ENCODE measurements at regions not wholly inside any gene's neighbourhood (a gene's known extent, or its start where the extent isn't known, plus 50 kb on each side); places are given as distances from the start of the nearest gene placed in this dataset.

DNA sequence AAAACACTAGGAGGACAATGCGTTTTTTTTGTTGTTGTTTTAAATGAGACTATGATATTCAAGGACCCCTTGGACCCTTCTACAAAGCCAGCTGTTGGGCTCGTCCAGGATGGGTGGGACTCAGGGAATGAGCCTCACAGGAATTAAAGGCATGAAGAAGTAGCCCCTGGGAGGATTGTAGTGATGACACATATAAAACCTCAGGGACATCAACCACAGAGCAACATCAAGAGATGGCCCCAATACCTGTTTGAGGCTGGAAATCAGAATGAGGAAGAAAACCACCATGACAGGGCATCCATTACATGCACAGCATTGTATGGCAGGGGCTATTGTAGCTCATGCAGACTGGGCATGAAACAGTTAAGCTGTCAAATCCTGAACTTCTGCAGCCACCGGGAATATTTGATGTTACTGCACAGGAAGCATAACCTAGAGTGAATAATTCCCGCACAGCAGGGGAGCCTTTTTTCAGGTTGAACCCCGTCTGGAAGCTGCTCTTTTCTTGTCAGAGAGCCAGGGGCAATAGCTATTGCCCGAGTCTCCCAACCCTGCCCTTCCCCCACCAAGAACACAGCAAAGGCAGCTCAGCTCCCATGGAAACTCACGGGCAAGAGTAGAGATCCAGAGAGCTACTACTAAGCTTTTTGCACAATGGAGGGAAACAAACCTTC lies 140.2 kb upstream of the FGGY start:
- no peak for DNase-seq

DNA sequence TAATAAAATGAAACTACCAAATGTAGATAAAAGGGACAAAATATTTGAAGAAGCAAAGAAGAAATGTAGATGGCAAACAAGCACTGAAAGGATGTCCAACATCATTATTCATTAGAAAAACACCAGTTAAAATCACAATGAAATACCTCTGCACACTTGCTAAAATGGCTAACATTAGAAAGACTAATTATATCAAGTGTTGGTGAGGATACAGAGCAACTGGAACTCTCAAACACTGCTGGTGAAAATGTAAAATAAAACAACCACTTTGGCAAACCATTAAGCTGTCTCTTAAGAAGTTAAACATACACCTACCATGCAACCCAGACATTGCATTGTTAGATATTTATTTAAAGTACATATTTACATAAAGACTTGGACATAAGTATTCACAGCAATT lies 138.6 kb upstream of the FGGY start:
- DNase-seq: no peak

DNA sequence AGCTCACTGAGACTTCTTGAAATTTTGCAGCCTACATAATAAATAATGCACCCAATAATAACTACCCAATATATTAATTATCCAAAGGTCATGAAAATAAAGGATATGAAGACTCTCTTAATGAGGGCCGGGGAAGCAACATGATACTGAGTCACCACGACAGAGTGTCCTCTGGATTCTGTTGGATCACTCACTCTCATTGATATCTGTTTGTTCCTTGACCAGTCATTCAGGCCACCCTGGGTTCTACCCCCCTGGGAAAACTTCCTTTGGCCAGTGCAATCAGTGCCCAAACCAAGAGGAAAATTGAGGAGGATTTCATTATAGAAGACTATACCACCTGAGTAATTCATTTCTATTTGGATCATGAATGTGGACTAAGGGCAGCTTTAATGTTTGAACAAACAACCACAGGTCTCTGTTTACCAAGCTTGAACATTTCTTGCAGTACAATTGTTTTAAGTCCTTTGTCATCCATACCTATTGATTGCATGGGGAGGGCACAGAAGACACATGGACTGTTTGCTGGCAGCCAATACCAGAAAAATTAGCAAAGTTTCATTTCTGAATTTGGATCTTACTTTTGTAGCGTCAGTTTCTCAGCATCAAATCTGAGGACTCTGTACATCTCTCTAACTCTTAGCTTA lies 137.2 kb upstream of the FGGY start:
- no peak for DNase-seq

DNA sequence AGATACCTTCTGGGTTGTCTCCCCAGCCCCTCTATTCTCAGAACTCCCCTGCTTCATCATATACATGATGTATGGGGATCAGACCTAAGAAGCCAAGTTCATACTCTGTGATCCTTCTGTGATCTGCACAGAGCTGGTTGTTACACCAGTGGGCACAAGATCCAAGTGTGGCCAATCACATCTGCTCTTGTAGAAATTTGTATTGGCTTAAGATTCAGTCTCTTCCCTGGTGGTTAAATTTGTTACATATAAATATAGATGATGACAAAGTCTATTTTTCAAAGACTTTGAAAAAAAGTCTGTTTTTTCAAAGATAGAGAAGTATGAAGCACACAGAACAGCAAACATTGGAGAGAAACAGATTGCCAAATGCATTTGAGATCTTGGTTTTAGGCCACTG lies 135.8 kb upstream of the FGGY start:
- DNase-seq: no peak

DNA sequence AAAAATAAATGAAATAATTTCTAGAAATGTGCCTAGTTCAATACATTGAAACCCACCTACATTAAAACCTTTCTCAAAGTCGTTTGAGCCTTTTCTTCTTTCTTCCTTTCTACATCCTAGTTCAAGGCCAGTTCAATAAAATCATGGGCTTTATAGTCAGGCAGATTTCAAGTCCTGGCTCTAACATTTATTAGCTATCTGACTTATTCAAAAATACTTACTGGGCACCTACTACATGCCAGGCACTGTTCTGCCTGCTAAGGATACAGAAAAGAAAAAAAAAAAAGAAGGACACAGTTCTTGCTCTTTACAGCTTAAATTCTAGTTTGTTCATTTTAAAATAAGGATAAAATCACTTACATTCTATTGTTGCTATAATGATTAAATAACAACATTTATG lies 134.2 kb upstream of the FGGY start:
- no peak for DNase-seq

DNA sequence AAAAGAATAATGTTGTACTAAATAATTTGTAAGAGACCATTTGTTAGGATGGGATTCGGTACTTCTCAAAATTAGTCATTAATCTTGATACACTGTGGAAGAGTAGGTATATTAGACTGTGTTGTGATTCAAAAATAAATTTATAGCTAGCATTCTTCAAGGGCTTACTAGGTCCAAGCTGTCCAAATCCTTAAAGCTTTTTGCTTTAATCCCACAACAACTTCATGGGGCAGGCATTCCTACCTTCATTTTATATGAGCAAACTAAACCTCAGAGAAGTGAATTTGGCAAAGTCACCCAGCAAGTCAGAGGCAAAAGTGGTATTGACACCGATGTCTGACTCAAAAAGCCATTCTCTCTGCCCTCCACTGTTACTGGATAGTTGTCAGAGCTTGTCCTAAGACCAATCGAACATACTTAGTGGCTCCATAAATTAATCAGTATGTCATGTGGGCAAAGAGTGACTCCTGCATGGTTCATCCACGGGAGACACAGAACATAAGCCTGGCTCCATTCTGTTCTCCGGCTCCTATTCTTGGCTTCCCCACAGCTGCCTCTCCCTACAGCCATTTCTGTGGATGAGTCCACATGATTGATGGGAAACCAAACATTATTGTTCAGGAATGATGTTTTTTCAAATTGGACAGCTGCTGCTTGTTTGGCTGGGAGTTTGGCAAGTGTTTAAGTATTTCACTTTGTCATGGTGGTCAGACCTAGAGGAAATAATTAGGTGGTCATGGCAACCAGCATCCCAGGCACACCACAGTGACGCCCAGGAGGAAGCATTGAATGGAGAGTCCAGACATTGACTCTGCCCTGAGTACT lies 133.4 kb upstream of the FGGY start:
- DNase-seq: no peak

DNA sequence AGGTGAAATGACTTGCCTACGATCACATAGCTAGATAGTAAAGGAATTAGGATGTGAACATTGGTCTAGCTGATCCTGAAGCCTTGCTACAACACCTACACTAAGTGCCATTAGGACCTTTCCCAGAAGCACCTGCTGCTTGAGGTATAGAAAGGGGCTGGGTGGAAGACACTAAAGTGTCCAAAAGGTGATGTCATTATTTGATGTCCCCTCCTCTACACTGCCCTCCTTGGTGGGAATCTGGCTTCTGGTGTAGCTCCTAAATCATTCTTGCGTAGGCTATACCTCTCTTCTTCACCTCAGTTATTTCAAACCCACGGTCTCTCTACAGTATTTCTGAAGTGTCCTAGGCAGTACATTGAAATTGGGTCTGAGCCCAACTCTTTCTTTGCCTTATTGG lies 132.5 kb upstream of the FGGY start:
- no peak for DNase-seq

DNA sequence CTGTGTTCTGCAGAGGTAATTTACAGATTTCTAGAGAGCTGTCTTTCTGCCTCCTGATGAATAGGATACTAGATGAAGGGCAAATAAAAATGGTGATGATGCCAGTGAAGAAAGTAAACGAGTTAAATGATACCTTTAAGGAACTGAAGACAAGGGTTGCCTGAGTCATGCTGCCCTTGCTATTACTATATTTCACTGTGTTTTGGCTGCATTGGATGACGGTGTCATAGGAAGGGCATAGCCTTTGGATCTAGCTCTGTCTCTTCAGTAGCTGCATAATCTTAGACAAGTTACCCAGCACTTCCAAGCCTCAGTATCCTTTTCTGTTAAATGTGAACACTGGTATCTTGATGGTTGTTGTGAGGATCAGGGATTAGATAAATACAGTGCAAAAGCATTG lies 131.5 kb upstream of the FGGY start:
- DNase-seq: no peak

DNA sequence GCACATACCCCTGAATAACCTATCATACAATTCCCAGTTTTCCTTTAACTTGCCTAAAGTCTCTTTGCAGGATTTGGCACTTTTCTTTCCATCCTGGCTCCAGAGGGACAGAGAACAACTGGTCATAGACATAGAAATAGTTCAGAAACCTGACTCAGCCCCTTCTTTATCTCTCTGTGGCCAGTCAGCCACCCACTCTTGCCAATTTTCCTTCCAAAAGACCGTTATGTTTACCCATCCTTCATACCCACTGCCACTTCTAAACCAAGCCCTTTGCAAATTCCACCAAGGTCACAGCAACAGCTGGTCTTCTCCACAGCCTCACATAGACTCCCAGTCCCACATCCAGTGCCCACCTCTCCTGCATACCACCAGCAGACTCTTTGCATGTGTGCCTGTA lies 127.2 kb upstream of the FGGY start:
- no peak for DNase-seq

DNA sequence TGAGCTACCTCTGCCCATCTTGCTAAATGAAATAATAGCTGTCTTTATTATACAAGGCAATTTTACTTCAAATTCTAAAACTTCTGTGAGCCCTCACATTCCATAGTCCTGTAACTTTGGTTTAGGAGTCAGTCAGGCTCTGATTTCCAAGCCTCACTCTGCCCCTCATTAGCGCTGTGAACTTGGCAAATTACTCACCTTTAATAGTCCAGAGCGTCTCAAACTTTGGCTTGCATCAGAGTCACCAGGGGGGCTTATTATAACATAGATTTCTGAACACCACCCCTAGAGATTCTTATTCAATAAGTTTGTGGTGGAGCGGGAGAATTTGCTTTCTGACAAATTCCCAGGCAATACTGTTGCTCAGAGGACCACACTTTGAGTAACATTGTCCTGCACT lies 126.2 kb upstream of the FGGY start:
- DNase-seq: no peak

DNA sequence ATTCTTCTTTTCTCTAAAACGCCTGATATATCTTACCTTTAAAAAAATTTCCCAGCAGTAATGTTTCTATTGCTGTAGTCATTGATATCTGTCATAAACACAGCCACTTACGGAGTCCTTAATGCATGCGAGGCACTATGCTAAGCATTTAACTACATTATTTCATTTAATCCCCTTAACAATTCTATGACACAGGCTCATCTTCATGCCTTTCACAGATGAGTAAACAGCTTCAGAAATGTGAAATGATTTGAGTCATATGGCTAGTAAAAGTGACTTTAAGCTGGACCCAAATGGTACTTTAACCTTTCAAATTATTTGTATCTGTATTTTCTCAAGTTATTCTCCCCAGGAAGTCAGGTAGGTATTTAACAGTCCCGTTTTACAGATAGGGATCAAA lies 125.1 kb upstream of the FGGY start:
- DNase-seq: no peak

DNA sequence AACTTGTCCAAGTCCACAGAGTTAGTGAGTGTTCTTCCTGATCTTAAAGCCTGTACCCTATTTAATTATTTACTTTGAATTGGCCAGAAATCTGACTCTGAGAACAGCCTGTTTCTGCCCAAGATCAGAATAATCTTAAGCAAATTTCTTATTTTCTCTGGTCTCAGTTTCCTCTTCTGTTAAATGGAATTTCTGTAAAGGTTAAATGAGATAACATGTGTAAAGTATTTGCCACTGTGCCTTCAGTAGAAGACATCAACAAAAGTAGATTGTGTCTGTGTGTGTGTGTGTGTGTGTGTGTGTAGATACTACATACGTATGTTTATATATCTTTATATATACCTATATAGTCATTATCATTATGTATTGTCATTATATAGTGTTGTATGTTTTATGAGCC lies 124.2 kb upstream of the FGGY start:
- DNase-seq: no peak

DNA sequence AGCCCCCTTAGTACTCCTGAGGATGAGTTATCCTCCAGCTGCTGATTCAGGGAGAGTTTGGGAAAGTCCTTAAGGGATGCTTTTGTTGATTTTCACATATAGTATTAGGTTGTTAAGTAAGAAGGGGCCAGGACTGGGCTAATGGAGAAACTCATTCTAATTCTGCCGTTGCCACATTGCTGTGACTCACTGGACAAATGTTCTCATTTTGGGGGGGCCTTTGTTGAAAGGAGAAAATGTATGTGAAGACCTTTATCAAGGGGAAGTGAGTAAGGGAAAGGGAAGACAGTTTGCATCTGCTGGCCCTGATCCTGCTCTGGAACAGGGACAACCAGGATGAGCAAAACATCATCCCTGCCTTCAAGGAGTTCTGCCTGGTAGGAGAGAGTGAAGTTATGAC lies 123.2 kb upstream of the FGGY start:
- DNase-seq: no peak

DNA sequence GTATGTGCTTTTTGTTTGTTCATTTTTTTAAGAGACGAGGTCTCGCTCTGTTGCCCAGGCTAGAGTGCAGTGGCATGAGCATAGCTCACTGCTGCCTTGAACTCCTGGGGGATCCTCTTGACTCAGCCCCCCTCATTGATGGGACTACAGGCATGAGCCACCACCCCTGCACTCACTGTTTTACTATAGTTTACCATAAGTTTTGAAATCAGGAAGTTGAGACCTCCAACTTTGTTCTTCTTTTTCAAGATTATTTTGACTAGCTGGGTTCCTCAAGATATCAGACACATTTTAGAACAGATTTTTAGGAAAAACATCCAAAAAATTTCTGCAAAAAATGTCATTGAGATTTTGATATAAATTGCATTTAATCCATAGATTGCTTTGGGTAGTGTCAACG lies 120.4 kb upstream of the FGGY start:
- DNase-seq: no peak

DNA sequence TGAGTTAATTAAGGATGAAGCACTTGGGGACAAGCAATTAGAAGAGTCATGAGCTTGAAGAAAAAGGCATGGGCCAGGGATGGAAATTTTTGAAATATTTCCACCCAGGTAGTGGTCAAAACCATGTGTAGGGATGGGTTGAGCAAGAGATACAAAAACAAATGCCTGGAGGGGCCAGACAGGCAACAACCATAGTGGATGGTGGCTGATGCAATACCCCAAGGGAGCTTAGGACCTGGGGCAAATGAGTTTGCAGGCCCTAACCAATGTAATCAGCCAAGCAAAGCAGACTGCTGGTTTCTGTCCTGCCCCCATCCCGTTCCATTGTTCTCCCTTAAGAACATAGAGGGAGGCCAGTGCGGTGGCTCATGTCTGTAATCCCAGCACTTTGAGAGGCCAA lies 119.1 kb upstream of the FGGY start:
- no peak for DNase-seq

DNA sequence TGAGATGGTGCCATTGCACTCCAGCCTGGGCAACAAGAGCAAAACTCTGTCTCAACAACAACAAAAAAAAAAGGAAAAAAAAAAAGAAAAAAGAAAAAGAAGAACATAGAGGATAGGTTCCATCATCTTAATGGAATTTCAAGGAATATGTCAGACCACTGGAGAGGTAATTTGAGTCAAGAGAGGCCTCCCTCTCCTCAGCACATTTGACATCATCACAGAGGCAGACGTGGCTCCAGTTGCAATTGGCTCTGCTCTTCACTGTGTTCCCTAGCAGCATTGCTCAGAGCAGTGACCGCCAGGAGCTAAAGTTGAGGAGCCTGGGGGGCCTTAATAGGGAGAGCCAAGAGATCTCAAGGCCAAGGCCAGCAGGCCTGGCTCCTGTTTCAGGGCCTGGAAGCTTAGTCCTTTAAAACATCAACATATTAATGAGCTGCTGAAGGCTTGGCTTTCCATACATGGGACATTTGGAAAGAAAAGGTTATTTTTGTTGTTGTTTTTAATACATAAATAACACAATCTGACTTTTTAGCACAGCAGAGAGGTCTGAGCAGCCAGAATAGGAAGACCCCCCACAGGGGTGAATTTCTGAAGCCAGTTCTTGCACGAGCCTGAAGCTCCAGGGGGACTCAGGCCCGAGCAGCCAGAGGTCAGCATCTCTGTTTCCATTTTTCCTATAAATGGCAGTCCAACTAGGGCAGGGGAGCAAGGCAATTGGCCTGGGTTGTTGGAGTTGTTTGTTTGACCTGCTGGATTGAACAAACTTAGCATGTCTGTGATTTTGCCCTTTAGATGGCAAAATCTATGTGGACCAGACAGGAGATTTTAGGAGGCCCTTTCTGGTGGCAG lies 118.3 kb upstream of the FGGY start:
- DNase-seq: no peak

DNA sequence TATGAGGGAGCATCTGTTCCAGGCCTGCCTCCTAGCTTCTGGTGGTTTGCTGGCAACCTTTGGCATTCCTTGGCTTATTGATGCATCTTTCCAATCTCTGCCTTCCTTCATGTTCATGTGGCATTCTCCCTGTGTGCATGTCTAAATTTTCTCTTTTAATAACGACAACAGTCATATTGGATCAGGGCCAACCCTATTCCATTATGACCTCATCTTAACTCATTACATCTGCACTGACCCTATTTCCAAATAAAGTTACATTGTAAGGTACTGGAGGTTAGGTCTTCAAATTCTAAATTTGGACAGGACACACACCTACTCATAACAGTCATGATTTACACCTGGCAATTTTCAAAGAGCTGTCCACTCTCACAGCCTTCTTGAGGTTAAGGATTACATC lies 117.2 kb upstream of the FGGY start:
- no peak for DNase-seq

DNA sequence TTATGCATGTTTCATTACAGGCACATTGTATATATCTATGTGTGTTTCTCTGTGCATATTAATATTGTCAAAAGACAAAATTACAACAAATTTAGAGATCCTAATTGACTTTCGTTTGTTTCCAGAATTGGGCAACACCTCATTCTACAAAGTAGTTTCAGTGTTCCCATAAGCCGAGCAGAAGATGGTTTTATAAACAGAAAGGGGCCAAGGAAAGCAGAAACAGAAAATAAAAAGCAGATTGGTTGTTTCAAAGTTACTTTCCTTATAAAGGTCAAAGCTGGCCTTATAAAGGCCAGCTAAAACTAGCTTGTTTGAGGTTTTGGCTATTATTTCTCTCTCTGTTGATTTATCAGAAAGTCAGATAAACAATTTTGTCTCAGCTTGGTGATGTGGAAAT lies 116.2 kb upstream of the FGGY start:
- no peak for DNase-seq

DNA sequence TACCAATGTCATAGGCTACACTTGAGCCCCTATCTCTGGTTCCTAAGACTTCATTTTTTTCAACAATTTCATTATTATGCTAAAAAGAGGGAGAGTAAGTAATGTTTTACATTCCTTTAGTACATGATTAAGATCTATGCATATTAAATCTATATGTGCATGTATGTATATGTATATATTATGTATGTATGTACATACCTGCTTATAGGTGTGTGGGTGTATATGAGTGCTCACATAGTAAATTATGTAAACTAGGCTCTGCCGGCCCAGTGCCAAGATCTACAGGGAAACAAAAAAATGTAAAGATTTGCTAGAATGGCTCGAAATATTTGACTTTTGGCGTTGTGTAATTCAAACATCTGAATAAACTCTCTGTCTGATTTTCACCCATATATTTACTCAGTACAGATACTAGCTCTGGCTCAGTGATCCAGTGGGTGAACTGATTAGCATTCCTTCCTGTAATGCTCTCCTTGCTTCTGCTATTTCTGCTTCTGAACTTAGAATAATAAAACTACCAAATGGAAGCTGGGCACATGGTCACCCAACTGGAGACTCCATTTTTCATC lies 113.1 kb upstream of the FGGY start:
- no peak for DNase-seq

DNA sequence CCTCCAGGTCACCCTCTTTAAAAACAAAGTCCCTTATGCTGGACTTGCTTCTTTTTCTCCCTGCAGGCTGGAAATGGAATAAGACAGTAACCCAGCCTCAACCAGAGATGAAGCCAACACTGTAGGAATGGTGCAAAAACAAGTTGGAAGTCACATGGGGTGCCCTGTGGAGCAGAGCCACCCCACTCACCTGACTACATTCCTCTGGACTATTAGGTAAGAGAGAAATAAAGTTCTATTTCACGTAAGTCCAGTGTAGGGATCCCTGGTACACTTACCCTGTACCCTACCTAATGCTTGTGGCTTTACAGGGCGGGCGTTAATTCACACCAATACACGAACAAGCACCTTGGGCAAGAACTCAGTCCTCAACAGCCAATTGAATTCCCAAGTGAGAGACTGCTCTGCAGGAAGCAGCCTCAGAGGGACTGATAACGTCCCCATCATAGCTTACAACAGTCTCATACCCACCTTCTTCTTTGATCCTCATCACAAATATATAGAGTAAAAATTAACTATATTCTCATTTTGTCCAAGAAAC lies 112.5 kb upstream of the FGGY start:
- DNase-seq: no peak

DNA sequence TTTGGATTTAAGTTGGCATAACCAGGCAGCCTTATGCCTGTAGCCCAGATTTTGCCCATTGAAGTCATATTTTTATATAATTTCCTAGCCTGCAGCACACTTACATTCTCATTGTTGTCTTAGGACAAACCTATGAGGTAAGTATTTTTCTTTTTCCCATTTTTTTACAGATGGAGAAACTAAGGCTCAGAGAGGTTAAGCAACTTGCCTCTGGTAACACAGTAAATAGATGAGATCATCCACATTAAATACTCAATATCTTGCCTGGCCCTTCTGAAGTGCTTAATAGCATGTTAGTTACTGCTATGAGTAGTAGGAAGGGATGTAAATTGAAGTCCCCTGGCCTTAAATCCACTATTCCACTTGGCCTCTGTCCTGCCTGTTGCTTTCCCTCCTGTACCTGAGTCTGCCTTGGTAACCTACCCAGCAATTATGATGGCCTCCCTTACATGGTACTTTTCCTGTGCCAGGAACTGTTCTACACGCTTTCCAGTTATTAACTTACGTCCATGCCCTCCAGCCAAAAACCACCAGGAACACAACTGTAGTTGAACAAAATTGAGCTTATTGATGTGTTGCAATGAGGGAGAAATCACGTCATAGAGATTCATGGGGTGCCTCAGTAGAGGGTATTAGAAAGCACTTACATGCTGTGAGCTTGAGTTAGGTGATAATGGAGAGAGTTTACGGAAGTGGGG lies 111.6 kb upstream of the FGGY start:
- DNase-seq: no peak

DNA sequence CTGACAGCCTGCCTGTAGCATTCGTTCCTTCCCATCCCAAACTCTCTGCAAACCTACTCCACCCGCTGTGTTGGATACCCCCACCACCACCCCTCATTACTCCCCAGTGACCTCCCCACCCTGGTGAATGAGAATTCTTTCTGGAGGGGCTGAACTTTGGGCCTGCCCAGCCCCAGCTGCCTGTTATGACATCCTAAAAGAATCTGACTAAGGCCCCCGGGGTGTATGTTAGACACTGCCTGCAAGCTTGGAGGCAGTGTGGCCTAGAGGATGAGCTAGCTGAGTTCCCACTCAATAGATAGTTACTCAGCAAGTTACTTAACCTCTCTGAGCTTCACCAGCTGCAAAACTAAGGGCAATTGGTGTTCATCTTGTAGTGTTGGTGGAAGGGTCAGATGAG lies 110.2 kb upstream of the FGGY start:
- DNase-seq: no peak

Measured in NK-92 treated with Interleukin-12 subunit alpha and Interleukin-12 subunit beta, amount 100 ng/mL, for 24 hours (cell line).